Liver (tissue), 8 donors: ENCODE measurements at regions not wholly inside any gene's neighbourhood (a gene's known extent, or its start where the extent isn't known, plus 50 kb on each side); places are given as distances from the start of the nearest gene placed in this dataset.

Experiments used
- DNase-seq: peaks from one replicate; pipeline ENCODE4 v3.0.0-alpha.2; 2017; ENCODE audit warnings: low spot score
- H3K27ac ChIP-seq, 2 donors: one replicate each; pipeline ENCODE4 v1.7.0; 2013; ENCODE audit warnings: inconsistent platforms in 2 of 2, low read length in 2 of 2, control low read depth in 1 of 2, low read depth in 1 of 2, mild to moderate bottlenecking in 1 of 2
- H3K27me3 ChIP-seq, 4 donors: one replicate each; pipeline versions ENCODE4 v1.6.1 to v1.7.0; 2013; ENCODE audit warnings: low read length in 3 of 4, inconsistent platforms in 1 of 4, mild to moderate bottlenecking in 1 of 4, moderate library complexity in 1 of 4; ENCODE audit not compliant: control insufficient read depth in 4 of 4, insufficient read depth in 4 of 4
- H3K36me3 ChIP-seq, 4 donors: one replicate each; pipeline versions ENCODE4 v1.6.1 to v1.7.0; 2013; ENCODE audit warnings: low read length in 3 of 4, mild to moderate bottlenecking in 3 of 4, low read depth in 1 of 4, moderate library complexity in 1 of 4; ENCODE audit not compliant: control insufficient read depth in 4 of 4, insufficient read depth in 3 of 4
- H3K4me1 ChIP-seq, 4 donors: one replicate each; pipeline versions ENCODE4 v1.6.1 to v1.7.0; 2013; ENCODE audit warnings: low read length in 3 of 4, mild to moderate bottlenecking in 3 of 4, moderate library complexity in 1 of 4; ENCODE audit not compliant: control insufficient read depth in 4 of 4, insufficient read depth in 4 of 4
- H3K4me3 ChIP-seq, 3 donors: one replicate each; pipeline versions ENCODE4 v1.6.1 to v1.7.0; 2013; ENCODE audit warnings: low read length in 3 of 3, control low read depth in 1 of 3, low read depth in 1 of 3, mild to moderate bottlenecking in 1 of 3
- H3K9ac ChIP-seq, 2 donors: one replicate each; pipeline ENCODE4 v1.7.0; 2013; ENCODE audit warnings: low read length in 2 of 2, mild to moderate bottlenecking in 2 of 2, moderate library complexity in 2 of 2, control low read depth in 1 of 2, low read depth in 1 of 2
- H3K9me3 ChIP-seq, 4 donors: one replicate each; pipeline versions ENCODE4 v1.6.1 to v1.7.0; 2013; ENCODE audit warnings: low read length in 3 of 4; ENCODE audit not compliant: control insufficient read depth in 4 of 4
- ATF3 ChIP-seq: IDR thresholded peaks from 2 replicates; pipeline ENCODE4 v1.6.1; 2016; ENCODE audit warnings: antibody characterized with exemption
- CTCF ChIP-seq: fragments of 150-350 bp; IDR thresholded peaks from 2 replicates; pipeline ENCODE4 v1.5.1; 2017; ENCODE audit warnings: improper control_type of control experiment, low read depth, low read length; ENCODE audit not compliant: missing input control
- EGR1 ChIP-seq, 2 donors: IDR thresholded peaks; 2 replicates each; pipeline ENCODE4 v1.6.1; 2016 to 2018; ENCODE audit warnings: antibody characterized with exemption in 2 of 2, low read depth in 2 of 2
- FOXA1 ChIP-seq: IDR thresholded peaks from 2 replicates; pipeline ENCODE4 v1.6.1; 2016; ENCODE audit warnings: antibody characterized with exemption
- FOXA2 ChIP-seq: IDR thresholded peaks from 2 replicates; pipeline ENCODE4 v1.6.1; 2016; ENCODE audit warnings: antibody characterized with exemption
- GABPA ChIP-seq, 2 donors: IDR thresholded peaks in 1 of 2; conservative IDR thresholded peaks in 1 of 2; 2 replicates each; pipeline ENCODE4 v1.6.1; 2016; ENCODE audit warnings: antibody characterized with exemption in 2 of 2, mild to moderate bottlenecking in 1 of 2, moderate library complexity in 1 of 2
- HNF4A ChIP-seq, 2 donors: conservative IDR thresholded peaks; 2 replicates each; pipeline ENCODE4 v1.6.1; 2016; ENCODE audit warnings: antibody characterized with exemption in 2 of 2, mild to moderate bottlenecking in 2 of 2
- HNF4G ChIP-seq: IDR thresholded peaks from 2 replicates; pipeline ENCODE4 v1.6.1; 2016; ENCODE audit warnings: antibody characterized with exemption
- JUND ChIP-seq, 2 donors: IDR thresholded peaks; 2 replicates each; pipeline ENCODE4 v1.6.1; 2016; ENCODE audit warnings: antibody characterized with exemption in 2 of 2
- MAX ChIP-seq: IDR thresholded peaks from 2 replicates; pipeline ENCODE4 v1.6.1; 2016; ENCODE audit warnings: antibody characterized with exemption
- NR2F2 ChIP-seq: IDR thresholded peaks from 2 replicates; pipeline ENCODE4 v1.6.1; 2016; ENCODE audit warnings: antibody characterized with exemption
- RAD21 ChIP-seq, 2 donors: IDR thresholded peaks; 2 replicates each; pipeline ENCODE4 v1.6.1; 2016; ENCODE audit warnings: antibody characterized with exemption in 2 of 2, mild to moderate bottlenecking in 2 of 2
- REST ChIP-seq: IDR thresholded peaks from 2 replicates; pipeline ENCODE4 v1.6.1; 2016; ENCODE audit warnings: antibody characterized with exemption, mild to moderate bottlenecking
- RXRA ChIP-seq, 2 donors: IDR thresholded peaks; 2 replicates each; pipeline ENCODE4 v1.6.1; 2017 to 2018; ENCODE audit warnings: antibody characterized with exemption in 2 of 2, mild to moderate bottlenecking in 1 of 2
- SP1 ChIP-seq: IDR thresholded peaks from 2 replicates; pipeline ENCODE4 v1.6.1; 2018; ENCODE audit warnings: antibody characterized with exemption, mild to moderate bottlenecking
- TAF1 ChIP-seq: conservative IDR thresholded peaks from 2 replicates; pipeline ENCODE4 v1.6.1; 2016; ENCODE audit warnings: antibody characterized with exemption, mild to moderate bottlenecking
- YY1 ChIP-seq: IDR thresholded peaks from 2 replicates; pipeline ENCODE4 v1.6.1; 2016; ENCODE audit warnings: antibody characterized with exemption, mild to moderate bottlenecking
- ZBTB33 ChIP-seq: IDR thresholded peaks from 2 replicates; pipeline ENCODE4 v1.6.1; 2016; ENCODE audit warnings: antibody characterized with exemption
- WGBS: extraction: QIAGEN DNeasy Blood & Tissue Kit; methylation state at CpG from one replicate; pipeline ENCODE4 v1.1.7; 2013; 5-methylcytosine and 5-hydroxymethylcytosine counted together
- donor health status: healthy.
- donor health status: healthy.
- donor health status: healthy.
- donor health status: healthy.
- donor health status: healthy.

- H3K4me3 ChIP-seq: no peak overlapping the region
- H3K9me3 ChIP-seq: no peaks in the 10 kb centered on the region
- no peak overlapping the region for H3K9ac ChIP-seq
- DNase-seq: no peak
- WGBS: 90% methylated on average over 1 of the region's 1 CpG
- no peaks in the 10 kb centered on the region for H3K4me1 ChIP-seq
- no peaks in the 10 kb centered on the region for H3K36me3 ChIP-seq
- TF ChIP-seq ZBTB33: no peak
- TF ChIP-seq NR2F2: no peak
- no peak for TF ChIP-seq CTCF
- TF ChIP-seq GABPA (IDR thresholded peaks at IDR 0.05 in 1 of 2, conservative IDR thresholded peaks at IDR 0.05 in 1 of 2): no peak
- no peak for TF ChIP-seq RXRA (IDR thresholded peaks at IDR 0.05)
- no peak for TF ChIP-seq YY1
- TF ChIP-seq TAF1: no peak
- no peak for TF ChIP-seq SP1
- TF ChIP-seq ATF3: no peak
- no peak for TF ChIP-seq HNF4A (conservative IDR thresholded peaks at IDR 0.05)
- TF ChIP-seq HNF4G: no peak
- TF ChIP-seq FOXA1: no peak
- TF ChIP-seq FOXA2: no peak
- TF ChIP-seq JUND (IDR thresholded peaks at IDR 0.05): no peak
- no peak overlapping the region for H3K27ac ChIP-seq
- H3K27me3 ChIP-seq: no peaks in the 10 kb centered on the region
These were observed 425.5 kb downstream of the TSN start for GRCh38 chr2:122180972-122181371.

- Histone ChIP-seq H3K4me1 (no peaks in the 10 kb centered on the region), H3K36me3 (no peaks in the 10 kb centered on the region), H3K9me3 (no peaks in the 10 kb centered on the region), H3K4me3 (no peak overlapping the region), H3K9ac (no peak overlapping the region), H3K27ac (no peak overlapping the region), H3K27me3 (no peaks in the 10 kb centered on the region)
- WGBS: 69% methylated on average over 5 of the region's 5 CpGs
- DNase-seq: no peak
- TF ChIP-seq ATF3 (no peak), YY1 (no peak), SP1 (no peak), JUND (IDR thresholded peaks at IDR 0.05) (no peak), RAD21 (IDR thresholded peaks at IDR 0.05) (no peak), FOXA1 (no peak), GABPA (IDR thresholded peaks at IDR 0.05 in 1 of 2, conservative IDR thresholded peaks at IDR 0.05 in 1 of 2) (no peak), RXRA (IDR thresholded peaks at IDR 0.05) (no peak), EGR1 (IDR thresholded peaks at IDR 0.05; ENCODE audit: low read depth in 2 of 2) (no peak), CTCF (no peak), NR2F2 (no peak), ZBTB33 (no peak), FOXA2 (no peak), REST (no peak), TAF1 (no peak), HNF4G (no peak), MAX (no peak)
These were observed 427.3 kb downstream of the TSN start for GRCh38 chr2:122182616-122183355.
